ENCODE measurements at regions not wholly inside any gene's neighbourhood (a gene's known extent, or its start where the extent isn't known, plus 50 kb on each side); places are given as distances from the start of the nearest gene placed in this dataset.

DNA sequence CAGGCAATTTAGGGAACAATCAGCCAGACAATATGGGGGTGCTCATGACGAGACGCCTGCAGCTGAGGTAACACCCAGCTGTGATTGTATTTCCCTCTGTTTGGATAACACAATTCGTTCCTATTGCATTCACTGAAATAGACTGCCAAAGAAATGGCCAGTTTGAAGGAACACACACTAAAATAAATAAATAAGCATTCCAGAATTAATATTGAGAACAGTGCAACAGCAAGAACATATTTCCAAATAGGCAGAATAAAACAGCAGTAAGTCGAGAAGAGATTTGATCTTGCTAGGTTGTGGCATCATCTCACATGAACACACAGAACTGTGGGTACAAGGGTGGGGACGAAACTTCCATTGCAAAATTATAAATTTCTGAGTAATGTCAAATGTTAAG lies 133.5 kb upstream of the FAM47B start:
- no peaks in the 10 kb centered on the region for H3K36me3 ChIP-seq
- no peak overlapping the region for H3K4me3 ChIP-seq
- no peaks in the 10 kb centered on the region for H3K27me3 ChIP-seq
- no peak for DNase-seq
- H3K4me1 ChIP-seq: no peaks in the 10 kb centered on the region
- intact Hi-C loops (cut with DNase I; ENCODE audit: low total_unique reads): no loop called here
- no peaks in the 10 kb centered on the region for H3K9me3 ChIP-seq
- no peak for TF ChIP-seq POLR2AphosphoS5 (IDR thresholded peaks at IDR 0.05)
- TF ChIP-seq POLR2A (IDR thresholded peaks at IDR 0.05): no peak
- TF ChIP-seq, protein P1, sequence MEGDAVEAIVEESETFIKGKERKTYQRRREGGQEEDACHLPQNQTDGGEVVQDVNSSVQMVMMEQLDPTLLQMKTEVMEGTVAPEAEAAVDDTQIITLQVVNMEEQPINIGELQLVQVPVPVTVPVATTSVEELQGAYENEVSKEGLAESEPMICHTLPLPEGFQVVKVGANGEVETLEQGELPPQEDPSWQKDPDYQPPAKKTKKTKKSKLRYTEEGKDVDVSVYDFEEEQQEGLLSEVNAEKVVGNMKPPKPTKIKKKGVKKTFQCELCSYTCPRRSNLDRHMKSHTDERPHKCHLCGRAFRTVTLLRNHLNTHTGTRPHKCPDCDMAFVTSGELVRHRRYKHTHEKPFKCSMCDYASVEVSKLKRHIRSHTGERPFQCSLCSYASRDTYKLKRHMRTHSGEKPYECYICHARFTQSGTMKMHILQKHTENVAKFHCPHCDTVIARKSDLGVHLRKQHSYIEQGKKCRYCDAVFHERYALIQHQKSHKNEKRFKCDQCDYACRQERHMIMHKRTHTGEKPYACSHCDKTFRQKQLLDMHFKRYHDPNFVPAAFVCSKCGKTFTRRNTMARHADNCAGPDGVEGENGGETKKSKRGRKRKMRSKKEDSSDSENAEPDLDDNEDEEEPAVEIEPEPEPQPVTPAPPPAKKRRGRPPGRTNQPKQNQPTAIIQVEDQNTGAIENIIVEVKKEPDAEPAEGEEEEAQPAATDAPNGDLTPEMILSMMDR (IDR thresholded peaks at IDR 0.05): no peak
- 55 to 69% (median 57%) methylated on average over 5 of the region's 5 CpGs for WGBS, 5 donors
- H3K27ac ChIP-seq: no peak overlapping the region

- Histone ChIP-seq H3K4me1 (no peaks in the 10 kb centered on the region), H3K9me3 (no peaks in the 10 kb centered on the region), H3K27me3 (no peaks in the 10 kb centered on the region), H3K36me3 (no peaks in the 10 kb centered on the region), H3K4me3 (no peak overlapping the region), H3K27ac (no peak overlapping the region)
- no peak for DNase-seq
- intact Hi-C loops (cut with DNase I; ENCODE audit: low total_unique reads): no loop called here
- 35 to 61% (median 40%) methylated on average over 2 of the region's 2 CpGs for WGBS, 5 donors
- TF ChIP-seq POLR2A (IDR thresholded peaks at IDR 0.05) (no peak), EP300 (IDR thresholded peaks at IDR 0.05) (no peak), POLR2AphosphoS5 (IDR thresholded peaks at IDR 0.05) (no peak)
- TF ChIP-seq, protein P1 (IDR thresholded peaks at IDR 0.05): no peak
Observed at GRCh38 chrX:34810364-34810763, 132.2 kb upstream of the FAM47B start.

DNA sequence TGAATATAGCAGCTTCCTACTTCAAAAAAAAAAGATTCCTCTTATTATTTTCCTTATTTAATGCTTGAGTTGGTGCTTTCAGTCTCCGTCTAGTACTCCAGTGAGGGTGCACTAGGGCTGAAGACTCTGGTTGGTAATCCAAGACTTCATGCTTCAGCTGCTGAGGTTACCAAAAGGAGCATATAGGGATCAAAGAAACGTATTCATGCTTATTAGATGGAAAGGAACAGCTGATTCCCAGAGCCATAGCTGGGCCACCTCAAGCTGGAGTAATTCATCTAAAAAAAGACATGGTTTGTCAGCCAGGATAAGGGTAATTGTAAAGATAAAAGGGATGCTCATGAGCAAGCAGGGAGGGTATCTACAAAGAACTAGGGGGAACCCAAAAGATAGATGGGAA lies 131.7 kb upstream of the FAM47B start:
- Histone ChIP-seq H3K27me3 (no peaks in the 10 kb centered on the region), H3K4me1 (no peaks in the 10 kb centered on the region), H3K27ac (no peak overlapping the region), H3K9me3 (no peaks in the 10 kb centered on the region), H3K4me3 (no peak overlapping the region), H3K36me3 (no peaks in the 10 kb centered on the region)
- no peak for TF ChIP-seq EP300 (IDR thresholded peaks at IDR 0.05)
- TF ChIP-seq, protein P1 (IDR thresholded peaks at IDR 0.05): no peak
- no peak for TF ChIP-seq POLR2A (IDR thresholded peaks at IDR 0.05)
- TF ChIP-seq POLR2AphosphoS5 (IDR thresholded peaks at IDR 0.05): no peak
- intact Hi-C loops (cut with DNase I; ENCODE audit: low total_unique reads): no loop called here
- 46 to 61% (median 52%) methylated on average over 2 of the region's 2 CpGs for WGBS, 5 donors
- no peak for DNase-seq

DNA sequence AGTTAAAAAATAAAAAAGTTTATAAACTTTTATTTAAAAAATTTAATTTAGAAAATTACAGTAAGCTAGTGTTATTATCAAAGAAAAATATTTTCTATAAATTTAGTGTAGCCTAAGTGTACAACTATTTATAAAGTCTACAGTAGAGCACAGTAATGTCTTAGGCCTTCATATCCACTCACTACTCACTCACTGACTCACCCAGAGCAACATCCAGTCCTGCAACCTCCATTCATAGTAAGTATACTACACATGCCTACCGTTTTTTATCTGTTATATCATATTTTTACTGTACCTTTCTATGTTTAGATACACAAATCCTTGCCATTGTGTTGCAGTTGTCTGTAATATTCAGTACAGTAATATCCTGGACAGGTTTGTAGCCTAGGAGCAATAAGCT lies 129.0 kb upstream of the FAM47B start:
- Histone ChIP-seq H3K4me3 (no peak overlapping the region), H3K9me3 (peaks cover 0 to 7% (median 0%) of the 10 kb centered on the region in 4 donors), H3K4me1 (no peaks in the 10 kb centered on the region), H3K27me3 (no peaks in the 10 kb centered on the region), H3K36me3 (no peaks in the 10 kb centered on the region), H3K27ac (no peak overlapping the region)
- intact Hi-C loops (cut with DNase I; ENCODE audit: low total_unique reads): no loop called here
- no peak for DNase-seq
- WGBS, 5 donors: 7 to 57% (median 36%) methylated on average over 1 of the region's 1 CpG
- TF ChIP-seq, protein P1 (IDR thresholded peaks at IDR 0.05): no peak
- TF ChIP-seq POLR2A (IDR thresholded peaks at IDR 0.05): no peak
- TF ChIP-seq POLR2AphosphoS5 (IDR thresholded peaks at IDR 0.05): no peak
- TF ChIP-seq EP300 (IDR thresholded peaks at IDR 0.05): no peak

Data from stomach (tissue), 8 donors.